Brain microvascular endothelial cell (primary cell): ENCODE measurements at regions not wholly inside any gene's neighbourhood (a gene's known extent, or its start where the extent isn't known, plus 50 kb on each side); places are given as distances from the start of the nearest gene placed in this dataset.

ENCODE experiments used
- DNase-seq: peaks from one replicate; pipeline ENCODE4 v3.0.0-alpha.2; 2020
- H3K27ac ChIP-seq: fragments of 250-450 bp; sonication (Bioruptor Pico); 2 replicates; pipeline ENCODE4 v1.5.1; 2020; ENCODE audit warnings: mild to moderate bottlenecking, moderate library complexity
- H3K27me3 ChIP-seq: fragments of 250-450 bp; sonication (Bioruptor Pico); replicated peaks from 2 replicates; pipeline ENCODE4 v1.5.1; 2020; ENCODE audit warnings: mild to moderate bottlenecking
- H3K36me3 ChIP-seq: fragments of 250-450 bp; sonication (Bioruptor Pico); replicated peaks from 2 replicates; pipeline ENCODE4 v1.5.1; 2020; ENCODE audit warnings: mild to moderate bottlenecking
- H3K4me3 ChIP-seq: 2 replicates; pipeline ENCODE4 v1.5.1; 2011; ENCODE audit warnings: low read depth, mild to moderate bottlenecking, control low read depth, low read length, moderate library complexity
- in situ Hi-C: cut with HindIII; loops from 2 replicates; pipeline ENCODE4 v1.10.0; 2017; ENCODE audit warnings: low sequenced_read_pairs, low pct_ligation_motif_present
- TF ChIP-seq, protein P1 (sequence below): IDR thresholded peaks from 2 replicates; pipeline ENCODE4 v1.5.1; 2011; ENCODE audit warnings: low read depth, mild to moderate bottlenecking, moderate library complexity, low read length, control low read depth, inconsistent platforms; ENCODE audit errors: missing control alignments

DNA sequence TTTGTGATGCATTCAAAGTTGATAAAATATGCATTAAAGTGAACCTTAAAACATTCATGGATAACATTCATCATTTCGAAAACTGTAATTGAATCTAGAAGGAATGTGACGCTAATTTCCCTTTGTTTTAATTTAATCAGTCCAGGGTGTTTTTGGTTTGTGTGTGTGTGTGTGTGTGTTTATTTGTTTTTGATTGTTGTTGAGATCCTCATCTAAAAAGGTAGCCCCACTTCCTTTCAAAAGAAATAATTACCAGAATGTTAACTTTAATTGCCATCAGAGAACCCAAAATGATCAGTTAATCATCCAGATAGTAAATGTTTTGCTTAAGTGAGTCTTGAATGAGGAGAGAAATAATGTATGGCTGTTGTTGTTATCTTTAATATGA lies 74.5 kb upstream of the PTPRZ1 start:
- Histone ChIP-seq H3K27ac (no peak overlapping the region), H3K4me3 (no peak overlapping the region), H3K27me3 (no peaks in the 10 kb centered on the region), H3K36me3 (no peaks in the 10 kb centered on the region)
- in situ Hi-C loops, result no loop called here
- no peak for DNase-seq
- TF ChIP-seq, protein P1, sequence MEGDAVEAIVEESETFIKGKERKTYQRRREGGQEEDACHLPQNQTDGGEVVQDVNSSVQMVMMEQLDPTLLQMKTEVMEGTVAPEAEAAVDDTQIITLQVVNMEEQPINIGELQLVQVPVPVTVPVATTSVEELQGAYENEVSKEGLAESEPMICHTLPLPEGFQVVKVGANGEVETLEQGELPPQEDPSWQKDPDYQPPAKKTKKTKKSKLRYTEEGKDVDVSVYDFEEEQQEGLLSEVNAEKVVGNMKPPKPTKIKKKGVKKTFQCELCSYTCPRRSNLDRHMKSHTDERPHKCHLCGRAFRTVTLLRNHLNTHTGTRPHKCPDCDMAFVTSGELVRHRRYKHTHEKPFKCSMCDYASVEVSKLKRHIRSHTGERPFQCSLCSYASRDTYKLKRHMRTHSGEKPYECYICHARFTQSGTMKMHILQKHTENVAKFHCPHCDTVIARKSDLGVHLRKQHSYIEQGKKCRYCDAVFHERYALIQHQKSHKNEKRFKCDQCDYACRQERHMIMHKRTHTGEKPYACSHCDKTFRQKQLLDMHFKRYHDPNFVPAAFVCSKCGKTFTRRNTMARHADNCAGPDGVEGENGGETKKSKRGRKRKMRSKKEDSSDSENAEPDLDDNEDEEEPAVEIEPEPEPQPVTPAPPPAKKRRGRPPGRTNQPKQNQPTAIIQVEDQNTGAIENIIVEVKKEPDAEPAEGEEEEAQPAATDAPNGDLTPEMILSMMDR, result no peak

- no peak overlapping the region for H3K4me3 ChIP-seq
- no peaks in the 10 kb centered on the region for H3K27me3 ChIP-seq
- in situ Hi-C loops, result no loop called here
- H3K27ac ChIP-seq, result no peak overlapping the region
- no peak for DNase-seq
- TF ChIP-seq, protein P1, result no peak
- no peaks in the 10 kb centered on the region for H3K36me3 ChIP-seq
Observed at GRCh38 chr7:121797657-121798452, 75.1 kb upstream of the PTPRZ1 start.

DNA sequence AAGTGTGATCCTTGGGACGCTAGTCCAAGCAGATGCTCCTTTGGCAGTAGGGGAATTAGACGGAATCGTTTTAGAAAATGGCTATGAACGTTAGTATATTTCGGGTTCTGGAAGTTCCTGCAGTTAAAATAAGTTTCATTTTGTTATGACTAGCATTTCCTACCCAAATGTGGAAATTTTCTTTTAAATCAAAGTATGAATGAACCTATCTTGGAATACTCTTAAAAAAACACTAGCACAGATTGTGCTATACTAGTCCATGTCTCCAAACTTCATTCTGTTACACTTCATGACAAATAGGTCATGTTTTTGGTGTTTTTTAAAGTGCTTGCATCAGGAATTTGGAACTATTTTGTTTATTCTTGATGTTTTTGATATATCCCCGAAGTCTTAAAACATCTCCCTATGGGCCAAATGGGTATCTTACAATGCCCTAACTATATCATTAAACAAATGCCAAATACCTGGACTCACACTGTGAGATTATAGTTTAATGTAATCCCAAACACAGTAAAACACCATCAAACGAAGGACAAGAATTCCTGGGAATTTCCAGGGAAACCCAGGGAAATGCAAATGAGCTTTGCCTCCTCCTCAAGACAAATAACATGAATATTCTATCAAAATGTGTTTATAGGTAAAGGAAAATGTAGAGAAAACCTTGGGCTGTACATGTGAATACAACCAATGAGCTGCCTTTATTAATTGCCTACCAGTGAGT lies 75.9 kb upstream of the PTPRZ1 start:
- H3K27ac ChIP-seq, result no peak overlapping the region
- TF ChIP-seq, protein P1, result no peak
- no peaks in the 10 kb centered on the region for H3K27me3 ChIP-seq
- no peak overlapping the region for H3K4me3 ChIP-seq
- no peaks in the 10 kb centered on the region for H3K36me3 ChIP-seq
- in situ Hi-C loops, result no loop called here
- DNase-seq, result no peak

- DNase-seq, result no peak
- Histone ChIP-seq H3K27me3 (no peaks in the 10 kb centered on the region), H3K36me3 (no peaks in the 10 kb centered on the region), H3K27ac (no peak overlapping the region), H3K4me3 (no peak overlapping the region)
- in situ Hi-C loops, result no loop called here
- TF ChIP-seq, protein P1, result no peak
Observed at GRCh38 chr7:121796381-121796780, 76.6 kb upstream of the PTPRZ1 start.

DNA sequence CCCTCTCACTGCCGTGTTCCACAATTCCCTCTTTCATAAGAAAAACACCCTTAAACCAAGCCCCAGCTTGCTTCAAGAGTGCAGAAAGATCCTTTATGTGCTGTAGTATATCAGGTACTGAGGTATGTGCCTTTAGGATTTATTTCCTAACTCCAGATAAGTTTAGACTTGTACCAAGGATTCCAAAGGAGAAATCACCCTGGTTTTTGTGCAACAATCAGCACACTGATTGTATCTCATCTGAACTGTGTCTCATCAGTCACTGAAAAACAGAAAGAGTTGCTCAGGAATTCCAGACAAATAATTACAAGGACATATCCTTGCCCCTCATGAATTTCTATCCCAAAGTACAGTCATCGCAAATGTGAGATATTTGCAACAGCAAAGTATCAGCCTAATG lies 77.2 kb upstream of the PTPRZ1 start:
- H3K36me3 ChIP-seq, result no peaks in the 10 kb centered on the region
- TF ChIP-seq, protein P1, result no peak
- in situ Hi-C loops, result no loop called here
- no peak overlapping the region for H3K27ac ChIP-seq
- H3K4me3 ChIP-seq, result no peak overlapping the region
- no peaks in the 10 kb centered on the region for H3K27me3 ChIP-seq
- no peak for DNase-seq
